ENCODE measurements at regions not wholly inside any gene's neighbourhood (a gene's known extent, or its start where the extent isn't known, plus 50 kb on each side); places are given as distances from the start of the nearest gene placed in this dataset.

DNA sequence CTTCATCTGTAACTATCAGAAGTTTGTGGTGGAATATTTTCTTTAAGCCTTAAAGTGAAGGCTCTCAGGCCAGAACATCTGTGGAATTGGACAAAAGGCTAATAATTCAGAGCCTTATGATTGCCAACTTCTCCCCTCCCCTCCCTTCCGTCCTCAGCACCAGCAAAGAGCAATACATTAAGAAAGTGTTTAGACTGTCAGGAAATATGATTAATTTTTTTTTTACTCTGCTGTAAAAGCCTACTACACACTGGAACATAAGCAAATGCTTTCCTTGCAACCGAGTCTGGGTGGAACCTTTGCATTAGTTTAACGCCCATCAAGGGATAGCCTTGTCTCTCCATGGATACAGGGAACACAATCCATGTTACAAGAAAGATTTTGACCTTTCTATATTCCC lies 110.3 kb upstream of the TARS1 start:
- Histone ChIP-seq H2AFZ (ENCODE audit: low read depth, low read length) (no peak overlapping the region), H3K9ac (ENCODE audit: low read length) (no peak overlapping the region), H3K4me3 (ENCODE audit: low read length) (no peak overlapping the region)

DNA sequence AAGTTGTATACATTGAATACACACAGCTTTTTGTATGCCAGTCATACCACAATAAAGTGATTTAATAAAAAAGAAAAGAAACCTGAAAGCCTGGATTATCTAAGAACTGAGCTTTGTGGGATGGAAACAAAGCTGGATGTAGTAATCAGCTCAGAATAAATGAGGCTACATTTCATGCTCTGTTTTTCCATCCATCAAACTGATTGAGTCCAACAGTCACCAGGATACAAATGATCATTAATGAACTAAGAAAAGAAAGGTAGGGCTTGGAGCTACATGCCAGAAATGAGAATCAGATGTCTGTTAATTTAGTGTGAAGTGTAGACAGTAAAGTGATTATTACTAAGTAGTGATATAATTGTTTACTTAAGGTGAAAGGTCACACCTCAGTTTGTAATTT lies 109.8 kb upstream of the TARS1 start:
- no peaks in the 10 kb centered on the region for H3K9me2 ChIP-seq (ENCODE audit: insufficient read depth, low read length)
- H3K9me3 ChIP-seq (ENCODE audit: low read length): no peaks in the 10 kb centered on the region
- no peak overlapping the region for H3K4me2 ChIP-seq (ENCODE audit: low read length)
- H3K36me3 ChIP-seq (ENCODE audit: insufficient read depth, low read length): no peaks in the 10 kb centered on the region
- H3K79me2 ChIP-seq (replicated peaks; ENCODE audit: insufficient read depth, low read length): no peaks in the 10 kb centered on the region
- H3K9ac ChIP-seq (ENCODE audit: low read length): no peak overlapping the region
- no peak overlapping the region for H2AFZ ChIP-seq (ENCODE audit: low read depth, low read length)
- no peaks in the 10 kb centered on the region for H4K20me1 ChIP-seq (ENCODE audit: insufficient read depth)
- H3K4me3 ChIP-seq (ENCODE audit: low read length): no peak overlapping the region
- H3F3A ChIP-seq (ENCODE audit: insufficient read depth, low read length, poor library complexity, severe bottlenecking): no peaks in the 10 kb centered on the region
- no peak for TF ChIP-seq MXI1 (conservative IDR thresholded peaks at IDR 0.05; ENCODE audit: poor library complexity, severe bottlenecking)
- no peak for TF ChIP-seq TAF1 (IDR thresholded peaks at IDR 0.05; ENCODE audit: low read depth)
- no peak for TF ChIP-seq RAD21 (conservative IDR thresholded peaks at IDR 0.05)
- no peak for TF ChIP-seq POLR2AphosphoS5 (IDR thresholded peaks at IDR 0.05)
- no peak for TF ChIP-seq CTCF (IDR thresholded peaks at IDR 0.05; ENCODE audit: poor library complexity, severe bottlenecking)
- TF ChIP-seq SMC3 (conservative IDR thresholded peaks at IDR 0.05; ENCODE audit: poor library complexity): no peak
- TF ChIP-seq REST (IDR thresholded peaks at IDR 0.05; ENCODE audit: borderline replicate concordance): no peak
- no peak for TF ChIP-seq EZH2 (IDR thresholded peaks at IDR 0.05; ENCODE audit: borderline replicate concordance, insufficient read depth, low read length, poor library complexity, severe bottlenecking)
- TF ChIP-seq EP300 (conservative IDR thresholded peaks at IDR 0.05; ENCODE audit: poor library complexity, severe bottlenecking): no peak
- H3K27ac ChIP-seq (ENCODE audit: low read length): no peak overlapping the region
- H3K27me3 ChIP-seq (ENCODE audit: insufficient read depth, low read depth, low read length): no peaks in the 10 kb centered on the region

More for the DNA sequence above, 110.3 kb upstream of the TARS1 start:
- no peaks in the 10 kb centered on the region for H3K27me3 ChIP-seq (ENCODE audit: insufficient read depth, low read depth, low read length)
- no peaks in the 10 kb centered on the region for H3K9me3 ChIP-seq (ENCODE audit: low read length)
- H3K79me2 ChIP-seq (replicated peaks; ENCODE audit: insufficient read depth, low read length): no peaks in the 10 kb centered on the region
- H3K4me2 ChIP-seq (ENCODE audit: low read length): no peak overlapping the region
- H3K36me3 ChIP-seq (ENCODE audit: insufficient read depth, low read length): no peaks in the 10 kb centered on the region
- no peaks in the 10 kb centered on the region for H3F3A ChIP-seq (ENCODE audit: insufficient read depth, low read length, poor library complexity, severe bottlenecking)
- no peaks in the 10 kb centered on the region for H3K9me2 ChIP-seq (ENCODE audit: insufficient read depth, low read length)
- H3K27ac ChIP-seq (ENCODE audit: low read length): no peak overlapping the region
- no peaks in the 10 kb centered on the region for H4K20me1 ChIP-seq (ENCODE audit: insufficient read depth)
- TF ChIP-seq CTCF (IDR thresholded peaks at IDR 0.05; ENCODE audit: poor library complexity, severe bottlenecking): no peak
- no peak for TF ChIP-seq EP300 (conservative IDR thresholded peaks at IDR 0.05; ENCODE audit: poor library complexity, severe bottlenecking)
- no peak for TF ChIP-seq TAF1 (IDR thresholded peaks at IDR 0.05; ENCODE audit: low read depth)
- no peak for TF ChIP-seq SMC3 (conservative IDR thresholded peaks at IDR 0.05; ENCODE audit: poor library complexity)
- TF ChIP-seq MXI1 (conservative IDR thresholded peaks at IDR 0.05; ENCODE audit: poor library complexity, severe bottlenecking): no peak
- TF ChIP-seq POLR2AphosphoS5 (IDR thresholded peaks at IDR 0.05): no peak

Measured in neural cell (in vitro differentiated cells).